HEK293 (cell line): ENCODE measurements at regions not wholly inside any gene's neighbourhood (a gene's known extent, or its start where the extent isn't known, plus 50 kb on each side); places are given as distances from the start of the nearest gene placed in this dataset.

Experiments
- CTCF ChIP-seq: fragments of 450-650 bp; formaldehyde crosslinking; IDR thresholded peaks from 2 replicates; pipeline ENCODE4 v1.5.1; 2016; ENCODE audit warnings: missing biosample characterization, missing genetic modification characterization
- REST ChIP-seq: fragments of 450-650 bp; formaldehyde crosslinking; IDR thresholded peaks from 2 replicates; pipeline ENCODE4 v1.5.1; 2016; ENCODE audit warnings: missing biosample characterization, missing genetic modification characterization
- ZNF138 ChIP-seq: fragments of 450-650 bp; formaldehyde crosslinking; IDR thresholded peaks from 2 replicates; pipeline ENCODE4 v1.5.1; 2016; ENCODE audit warnings: missing biosample characterization, missing genetic modification characterization, borderline replicate concordance
- ZNF23 ChIP-seq: fragments of 450-650 bp; formaldehyde crosslinking; IDR thresholded peaks from 2 replicates; pipeline ENCODE4 v1.5.1; 2016; ENCODE audit warnings: missing biosample characterization, missing genetic modification characterization, borderline replicate concordance
- ZNF423 ChIP-seq: fragments of 450-650 bp; formaldehyde crosslinking; IDR thresholded peaks from 2 replicates; pipeline ENCODE4 v1.5.1; 2016; ENCODE audit warnings: missing biosample characterization, missing genetic modification characterization
- ZSCAN5A ChIP-seq: fragments of 450-650 bp; formaldehyde crosslinking; IDR thresholded peaks from 2 replicates; pipeline ENCODE4 v1.5.1; 2016; ENCODE audit warnings: missing biosample characterization, missing genetic modification characterization

DNA sequence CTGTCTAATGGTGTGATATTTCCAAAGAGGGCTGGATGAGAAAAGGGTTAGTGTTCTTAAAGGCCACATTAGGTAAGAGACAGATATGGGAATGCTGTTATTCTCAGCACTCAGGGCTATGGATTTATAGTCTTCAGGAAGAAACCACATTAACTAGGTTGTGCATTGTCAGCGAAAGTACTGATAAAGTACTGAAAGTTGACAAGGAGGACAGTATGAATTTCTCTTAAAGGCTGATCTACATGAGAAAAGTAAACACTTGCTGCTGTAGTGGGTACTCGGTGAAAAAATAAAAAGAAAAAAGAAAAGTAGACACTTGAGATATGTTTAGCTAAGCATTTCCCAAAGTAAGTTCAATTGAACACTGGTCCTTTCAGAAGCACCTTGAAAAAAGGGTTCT lies 381.0 kb upstream of the RPS23 start:
- TF ChIP-seq REST (tag by site-specific recombination): no peak
- no peak for TF ChIP-seq CTCF (tag by site-specific recombination)
- TF ChIP-seq ZNF423 (tag by site-specific recombination): no peak
- TF ChIP-seq ZSCAN5A (tag by site-specific recombination): no peak
- no peak for TF ChIP-seq ZNF138 (tag by site-specific recombination)
- no peak for TF ChIP-seq ZNF23 (tag by site-specific recombination)
